Epithelial cell of proximal tubule (primary cell): ENCODE measurements at regions not wholly inside any gene's neighbourhood (a gene's known extent, or its start where the extent isn't known, plus 50 kb on each side); places are given as distances from the start of the nearest gene placed in this dataset.

Source experiments
- DNase-seq: peaks from one replicate; pipeline ENCODE4 v3.0.0-alpha.2; 2011; ENCODE audit warnings: low read depth
- H3K4me3 ChIP-seq: 2 replicates; pipeline ENCODE4 v1.5.1; 2011; ENCODE audit warnings: low read depth, mild to moderate bottlenecking, low read length
- CTCF ChIP-seq: conservative IDR thresholded peaks from 2 replicates; pipeline ENCODE4 v1.5.1; 2012; ENCODE audit warnings: low read depth, mild to moderate bottlenecking, low read length

GRCh38 chr7:155378580-155378934 lies 79.4 kb upstream of the EN2 start:
- no peak overlapping the region for H3K4me3 ChIP-seq
- no peak for DNase-seq

GRCh38 chr7:155378959-155379871 lies 78.7 kb upstream of the EN2 start:
- TF ChIP-seq CTCF, result no peak
- no peak for DNase-seq
- H3K4me3 ChIP-seq, result no peak overlapping the region

More at GRCh38 chr7:155378580-155378934, 79.4 kb upstream of the EN2 start:
- no peak for TF ChIP-seq CTCF

- no peak for DNase-seq
- peak; percentile 88 for TF ChIP-seq CTCF
- H3K4me3 ChIP-seq, result no peak overlapping the region
These were observed 77.6 kb upstream of the EN2 start for GRCh38 chr7:155380221-155380861.

- TF ChIP-seq CTCF, result no peak
- DNase-seq, result no peak
- H3K4me3 ChIP-seq, result no peak overlapping the region
These were observed 76.7 kb upstream of the EN2 start for GRCh38 chr7:155380976-155381851.

- no peak for TF ChIP-seq CTCF
- no peak for DNase-seq
- H3K4me3 ChIP-seq, result no peak overlapping the region
These were observed 75.8 kb upstream of the EN2 start for GRCh38 chr7:155381852-155382801.

GRCh38 chr7:155382802-155383171 lies 75.1 kb upstream of the EN2 start:
- DNase-seq, result no peak
- TF ChIP-seq CTCF, result no peak
- H3K4me3 ChIP-seq, result no peak overlapping the region
